Stimulated activated CD4-positive, alpha-beta T cell treated with anti-CD3 and anti-CD28 coated beads, Interleukin-15, amount 100 ng/mL, for 24 hours (primary cell): ENCODE measurements at regions not wholly inside any gene's neighbourhood (a gene's known extent, or its start where the extent isn't known, plus 50 kb on each side); places are given as distances from the start of the nearest gene placed in this dataset.
"Not testable (repeated sequence)": the region's sequence is repeated elsewhere in the genome, so short reads cannot be mapped to it uniquely, and the experiment has no call there.

ENCODE experiments used
- DNase-seq: peaks from one replicate; pipeline ENCODE4 v3.0.0-alpha.2; 2020

GRCh38 chr15:31221936-31222515 lies 104.6 kb upstream of the KLF13 start:
- no peak for DNase-seq

DNA sequence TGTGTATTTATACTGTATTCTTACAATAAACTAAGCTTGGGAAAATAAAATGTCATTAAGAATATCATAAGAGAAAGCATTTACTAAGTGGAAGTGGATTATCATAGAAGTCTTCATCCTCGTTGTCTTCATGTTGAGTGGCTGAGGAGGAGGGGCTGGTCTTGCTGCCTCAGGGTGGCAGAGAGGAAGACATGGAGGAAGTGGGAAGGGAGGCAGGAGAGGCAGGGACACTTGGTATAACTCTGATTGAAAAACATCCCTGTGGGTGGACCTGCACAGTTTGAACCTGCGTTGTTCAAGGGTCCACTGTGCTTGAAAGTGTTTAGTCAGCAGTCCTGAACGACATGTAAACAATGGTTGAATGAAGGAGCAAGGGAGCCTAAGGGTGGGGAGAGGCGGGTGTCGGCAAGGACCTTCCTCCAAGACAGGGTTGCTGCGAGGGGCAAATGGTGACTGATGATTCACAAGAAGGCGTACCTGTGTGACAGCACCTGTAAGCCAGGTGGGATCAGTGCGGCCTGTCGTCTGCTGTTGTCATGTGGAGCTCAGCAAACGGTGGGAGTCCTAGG lies 103.8 kb upstream of the KLF13 start:
- DNase-seq, result no peak

GRCh38 chr15:31223478-31224350 lies 102.9 kb upstream of the KLF13 start:
- DNase-seq, result no peak

DNA sequence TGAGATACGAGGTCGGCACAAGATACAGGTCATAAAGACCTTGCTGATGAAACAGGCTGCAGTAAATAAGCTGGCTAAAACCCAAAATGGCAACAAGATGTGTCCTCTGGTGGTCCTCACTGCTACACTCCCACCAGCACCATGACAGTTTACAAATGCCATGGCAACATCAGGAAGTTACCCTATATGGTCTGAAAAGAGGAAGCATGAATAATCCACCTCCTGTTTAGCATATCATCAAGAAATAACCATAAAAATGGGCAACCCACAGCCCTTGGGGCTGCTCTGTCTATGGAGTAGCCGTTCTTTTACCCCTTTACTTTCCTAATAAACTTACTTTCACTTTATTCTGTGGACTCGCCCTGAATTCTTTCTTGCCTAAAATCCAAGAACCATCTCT lies 102.0 kb upstream of the KLF13 start:
- DNase-seq, result not testable (repeated sequence)

DNA sequence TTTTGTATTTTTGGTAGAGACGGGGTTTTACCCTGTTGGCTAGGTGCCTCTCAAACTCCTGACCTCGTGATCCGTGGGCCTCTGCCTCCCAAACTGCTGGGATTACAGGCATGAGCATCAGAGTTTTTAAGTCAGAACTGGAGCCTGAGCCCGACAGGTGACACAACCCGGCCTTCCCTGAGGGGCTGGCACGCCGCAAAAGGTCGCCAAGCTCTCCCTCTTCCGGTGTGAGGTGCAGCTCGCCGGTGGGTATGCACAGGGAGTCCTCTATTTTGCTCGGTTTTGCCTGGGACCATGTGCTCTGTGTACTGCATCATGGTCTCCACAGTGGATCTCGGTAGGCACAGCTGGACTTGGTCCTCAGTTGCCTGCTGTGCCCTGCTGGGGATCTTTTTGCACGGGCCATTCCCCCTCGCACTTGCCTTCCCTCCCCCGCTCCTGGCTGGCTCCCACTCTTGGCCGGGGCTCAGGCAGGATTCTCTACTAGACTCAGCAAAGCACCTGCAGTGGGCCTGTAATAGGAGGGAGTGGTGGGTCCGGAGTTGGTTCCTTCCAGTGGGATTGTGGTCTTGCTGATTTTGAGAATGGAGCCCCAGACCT lies 101.2 kb upstream of the KLF13 start:
- no peak for DNase-seq

DNA sequence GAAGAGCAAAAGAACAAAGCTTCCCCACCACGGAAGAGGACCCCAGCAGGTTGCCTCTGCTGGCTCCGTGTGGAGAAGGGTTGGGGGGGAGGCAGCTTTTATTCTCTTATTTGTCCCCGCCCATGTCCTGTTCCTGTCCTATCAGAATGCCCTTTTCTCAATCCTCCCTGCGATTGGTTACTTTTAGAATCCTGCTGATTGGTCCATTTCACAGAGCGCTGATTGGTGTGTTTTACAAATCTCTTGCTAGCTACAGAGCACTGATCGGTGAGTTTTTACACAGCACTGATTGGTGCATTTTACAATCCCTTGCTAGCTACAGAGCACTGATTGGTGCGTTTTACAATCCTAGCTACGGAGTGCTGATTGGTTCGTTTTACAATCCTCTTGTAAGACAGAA lies 100.6 kb upstream of the KLF13 start:
- DNase-seq, result no peak

GRCh38 chr15:31227235-31227634 lies 99.4 kb upstream of the KLF13 start:
- DNase-seq, result no peak

DNA sequence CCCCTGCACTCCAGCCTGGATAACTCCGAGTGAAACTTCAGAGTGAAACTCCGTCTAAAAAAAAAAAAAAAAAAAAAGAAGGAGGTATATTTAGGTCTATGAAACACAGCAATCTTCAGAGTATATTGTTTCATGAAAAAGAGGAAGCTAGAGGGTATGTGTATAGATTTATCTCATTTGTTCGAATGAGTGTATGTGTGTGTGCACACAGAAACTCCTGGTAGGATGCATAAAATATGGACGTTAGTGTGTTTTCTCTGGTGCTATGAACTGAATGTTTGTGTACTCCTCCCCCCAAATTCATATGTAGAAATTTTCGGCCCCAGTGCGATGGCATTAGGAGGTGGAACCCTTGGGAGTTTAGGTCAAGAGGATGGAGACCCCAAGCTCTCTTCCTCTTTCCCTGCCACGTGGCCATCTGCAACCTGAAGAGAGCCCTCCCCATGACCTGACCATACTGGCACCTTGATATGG lies 98.6 kb upstream of the KLF13 start:
- no peak for DNase-seq

GRCh38 chr15:31228980-31229826 lies 97.4 kb upstream of the KLF13 start:
- DNase-seq, result no peak

DNA sequence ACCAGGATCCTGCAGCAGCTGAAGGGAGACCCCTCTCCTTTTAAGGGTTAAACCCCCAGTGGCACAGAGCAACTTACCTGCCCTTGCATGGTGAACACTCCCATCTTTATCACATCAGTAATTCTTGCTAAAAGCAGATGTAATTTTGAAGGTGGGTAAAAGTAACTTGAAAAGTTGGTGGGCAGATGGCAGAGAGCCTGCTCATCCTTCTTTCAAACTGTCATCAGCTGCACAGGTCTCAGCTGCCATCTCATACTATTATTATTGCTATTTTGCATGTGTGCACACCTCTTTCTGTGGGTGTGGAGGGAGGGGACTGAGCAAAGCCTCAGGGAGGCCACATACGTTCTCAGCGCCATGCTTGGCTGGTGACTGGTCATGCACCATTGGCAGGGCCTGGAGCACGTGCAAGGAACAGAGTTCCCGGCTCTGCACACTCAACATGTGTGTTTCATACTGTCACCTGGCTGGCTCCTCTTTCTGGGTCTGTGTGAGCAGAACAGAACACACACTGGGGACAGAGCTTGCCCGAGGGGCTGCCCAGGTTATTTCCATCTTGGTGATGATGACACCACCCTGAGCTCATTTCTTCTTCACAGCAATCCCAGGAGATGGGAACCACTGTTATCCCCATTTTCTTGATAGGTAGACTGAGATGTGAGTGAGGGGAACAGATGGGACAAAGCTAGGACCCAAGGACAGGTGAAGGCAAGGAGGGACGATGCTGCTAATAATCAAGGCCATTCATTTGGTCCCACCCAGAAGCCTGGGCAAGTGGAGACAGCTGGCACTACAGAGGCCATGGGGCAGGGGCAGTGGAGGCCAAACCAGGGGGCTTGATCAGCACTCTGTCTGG lies 95.8 kb upstream of the KLF13 start:
- no peak for DNase-seq

- DNase-seq, result no peak
These were observed 91.8 kb upstream of the KLF13 start for GRCh38 chr15:31234815-31235214.

DNA sequence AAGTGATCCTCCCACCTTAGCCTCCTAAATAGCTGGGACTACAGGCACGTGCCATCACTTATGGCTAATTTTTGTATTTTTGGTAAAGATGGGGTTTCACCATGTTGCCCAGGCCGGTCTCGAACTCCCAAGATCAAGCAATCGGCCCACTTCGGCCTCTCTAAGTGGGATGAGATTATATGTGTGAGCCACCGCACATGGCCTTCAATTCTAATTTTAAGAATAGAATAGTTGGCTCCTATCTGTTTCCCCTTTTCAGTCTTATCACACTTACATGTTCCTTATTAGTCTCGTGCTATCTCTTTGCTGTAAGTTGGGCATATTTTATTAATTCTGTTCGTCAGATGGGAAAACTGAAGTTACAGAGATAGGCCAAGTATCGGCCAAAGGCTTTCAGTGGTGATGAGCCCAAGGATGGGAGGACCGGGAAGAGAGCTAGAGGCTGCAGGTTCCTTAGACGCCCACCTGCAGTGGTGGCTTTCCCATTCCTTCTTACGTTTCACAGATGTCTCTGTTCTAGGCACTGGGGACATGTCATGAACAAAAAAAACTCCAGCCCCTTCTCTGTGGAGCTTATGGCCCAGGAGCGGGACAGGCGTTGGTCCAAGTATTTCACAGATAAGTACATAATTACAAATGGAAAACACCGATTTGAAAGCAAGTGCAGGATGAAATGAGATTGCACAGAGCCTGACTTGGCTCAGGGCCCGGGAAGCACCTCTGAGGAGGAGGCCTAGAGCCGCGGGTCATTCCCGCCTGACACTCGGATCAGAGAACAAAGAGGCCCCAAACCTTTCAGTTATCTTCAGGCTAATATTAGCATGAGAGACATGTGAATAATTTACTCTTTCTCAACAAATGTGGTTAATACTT lies 91.1 kb upstream of the KLF13 start:
- no peak for DNase-seq

DNA sequence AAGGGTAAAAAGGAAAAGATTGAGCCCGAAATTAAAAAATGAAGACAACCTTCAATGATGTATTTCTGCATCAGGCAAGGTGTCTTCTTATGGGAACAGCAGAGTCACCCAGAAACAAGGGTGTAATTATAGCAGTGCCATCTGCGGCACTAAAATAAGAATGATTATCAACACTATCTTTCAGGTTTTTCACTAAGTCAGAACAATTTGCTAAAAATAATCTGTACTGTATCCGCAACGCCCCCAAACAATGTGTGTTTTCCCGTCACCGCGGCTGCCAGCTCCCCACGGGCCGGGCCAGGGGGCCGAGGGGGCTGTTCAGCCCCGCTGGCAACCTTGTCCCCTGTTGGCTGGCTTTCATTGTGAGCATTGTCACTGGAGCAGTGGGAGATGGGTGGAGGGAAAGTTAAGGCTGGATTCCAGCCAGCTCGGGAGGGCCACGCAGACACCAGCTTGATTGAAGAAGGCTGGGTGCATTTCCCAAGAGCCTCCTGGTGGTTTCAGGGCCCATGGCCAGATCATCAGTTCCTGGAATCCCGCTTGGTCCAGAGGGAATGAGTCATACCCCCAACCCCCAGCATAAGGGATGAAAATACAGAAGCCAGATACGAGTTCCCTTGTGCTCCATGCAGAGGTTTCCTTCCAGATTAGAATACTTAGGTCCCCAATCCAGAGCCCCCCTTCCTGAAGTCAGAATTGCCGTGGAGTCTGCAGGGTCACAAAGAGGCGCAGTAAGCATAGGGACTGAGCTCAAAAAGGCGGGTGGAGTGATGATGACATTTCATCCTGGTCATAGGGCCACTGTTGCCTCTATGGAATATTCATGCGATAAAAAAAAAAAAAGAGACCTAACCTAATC lies 90.2 kb upstream of the KLF13 start:
- DNase-seq, result no peak

- DNase-seq, result no peak
These were observed 89.7 kb upstream of the KLF13 start for GRCh38 chr15:31237043-31237324.

GRCh38 chr15:31238906-31239305 lies 87.7 kb upstream of the KLF13 start:
- no peak for DNase-seq

GRCh38 chr15:31239409-31239808 lies 87.2 kb upstream of the KLF13 start:
- no peak for DNase-seq

GRCh38 chr15:31241888-31242522 lies 84.6 kb upstream of the KLF13 start:
- no peak for DNase-seq

- no peak for DNase-seq
These were observed 82.7 kb upstream of the KLF13 start for GRCh38 chr15:31243895-31244294.

- DNase-seq, result no peak
These were observed 81.4 kb upstream of the KLF13 start for GRCh38 chr15:31245135-31245689.
